CD8-positive, alpha-beta memory T cell (primary cell): ENCODE measurements at regions not wholly inside any gene's neighbourhood (a gene's known extent, or its start where the extent isn't known, plus 50 kb on each side); places are given as distances from the start of the nearest gene placed in this dataset.
"Not testable (repeated sequence)": the region's sequence is repeated elsewhere in the genome, so short reads cannot be mapped to it uniquely, and the experiment has no call there.

ENCODE experiments used
- CTCF ChIA-PET: fragments of 350-600 bp; sonication (Branson Sonifier 250); formaldehyde crosslinking; loops from one replicate; lab custom pipeline; 2021; ENCODE audit warnings: antibody characterized with exemption; lab: Charles Lee
- POLR2A ChIA-PET: fragments of 350-600 bp; sonication (Branson Sonifier 250); formaldehyde crosslinking; loops from one replicate; lab custom pipeline; 2021; ENCODE audit warnings: antibody characterized with exemption; lab: Charles Lee
- DNase-seq, 5 donors: peaks; one replicate each; pipeline versions ENCODE4 v3.0.0 to v3.0.0-alpha.2; 2020 to 2022; ENCODE audit warnings: mixed read lengths in 1 of 5
- H3K27ac ChIP-seq: one replicate; pipeline ENCODE4 v1.7.0; 2013; ENCODE audit warnings: low read depth, mild to moderate bottlenecking, low read length, moderate library complexity
- H3K27me3 ChIP-seq: 2 replicates; pipeline ENCODE4 v1.7.0; 2013; ENCODE audit warnings: low read length, mild to moderate bottlenecking; ENCODE audit not compliant: insufficient read depth, poor library complexity, severe bottlenecking
- H3K36me3 ChIP-seq: 2 replicates; pipeline ENCODE4 v1.7.0; 2013; ENCODE audit warnings: mild to moderate bottlenecking, low read length, moderate library complexity; ENCODE audit not compliant: insufficient read depth
- H3K4me1 ChIP-seq: 2 replicates; pipeline ENCODE4 v1.7.0; 2013; ENCODE audit warnings: mild to moderate bottlenecking, low read length, moderate library complexity; ENCODE audit not compliant: insufficient read depth
- H3K4me3 ChIP-seq: 2 replicates; pipeline ENCODE4 v1.7.0; 2013; ENCODE audit warnings: mild to moderate bottlenecking, low read length
- H3K9me3 ChIP-seq: 2 replicates; pipeline ENCODE4 v1.7.0; 2013; ENCODE audit warnings: mild to moderate bottlenecking, low read length
- H3K27ac Mint-ChIP-seq, 8 donors: one replicate each; pipeline ENCODE4 v1.8.0; 2020 to 2021; ENCODE audit warnings: mixed read lengths in 8 of 8, mild to moderate bottlenecking in 6 of 8, inconsistent platforms in 3 of 8, moderate library complexity in 3 of 8
- H3K27me3 Mint-ChIP-seq, 2 donors: one replicate each; pipeline ENCODE4 v1.8.0; 2020 to 2021; ENCODE audit warnings: mixed read lengths in 2 of 2, mild to moderate bottlenecking in 1 of 2, moderate library complexity in 1 of 2
- H3K36me3 Mint-ChIP-seq, 3 donors: one replicate each; pipeline ENCODE4 v1.8.0; 2020 to 2021; ENCODE audit warnings: mixed read lengths in 3 of 3, inconsistent platforms in 1 of 3, mild to moderate bottlenecking in 1 of 3
- H3K4me1 Mint-ChIP-seq, 3 donors: one replicate each; pipeline ENCODE4 v1.8.0; 2020 to 2021; ENCODE audit warnings: mixed read lengths in 3 of 3, inconsistent platforms in 1 of 3, mild to moderate bottlenecking in 1 of 3
- H3K4me3 Mint-ChIP-seq, 7 donors: one replicate each; pipeline ENCODE4 v1.8.0; 2020 to 2021; ENCODE audit warnings: mixed read lengths in 7 of 7, mild to moderate bottlenecking in 6 of 7, moderate library complexity in 4 of 7, inconsistent platforms in 2 of 7
- H3K9me3 Mint-ChIP-seq, 5 donors: one replicate each; pipeline ENCODE4 v1.8.0; 2020 to 2022; ENCODE audit warnings: mixed read lengths in 5 of 5, mild to moderate bottlenecking in 3 of 5, moderate library complexity in 2 of 5, inconsistent platforms in 1 of 5

- ChIA-PET POLR2A (no interaction called here), CTCF (no interaction called here)
- no peaks in the 10 kb centered on the region for H3K4me1 Mint-ChIP-seq
- peaks cover 0 to 14% (median 3%) of the 10 kb centered on the region in 5 donors for H3K9me3 Mint-ChIP-seq
- H3K27ac Mint-ChIP-seq, result no peak overlapping the region
- H3K36me3 Mint-ChIP-seq, result no peaks in the 10 kb centered on the region
- Histone ChIP-seq H3K27me3 (no peaks in the 10 kb centered on the region), H3K4me3 (no peak overlapping the region), H3K27ac (no peak overlapping the region), H3K36me3 (no peaks in the 10 kb centered on the region), H3K4me1 (no peaks in the 10 kb centered on the region), H3K9me3 (no peaks in the 10 kb centered on the region)
- no peak overlapping the region for H3K4me3 Mint-ChIP-seq
- no peak for DNase-seq
- H3K27me3 Mint-ChIP-seq, result peaks cover 0 to 3% of the 10 kb centered on the region in 2 donors
Measured at GRCh38 chr9:82131072-82131471, 142.5 kb downstream of the SPATA31D1 start.

GRCh38 chr9:82132024-82132423 lies 143.5 kb downstream of the SPATA31D1 start:
- Histone ChIP-seq H3K27ac (no peak overlapping the region), H3K9me3 (no peaks in the 10 kb centered on the region), H3K27me3 (no peaks in the 10 kb centered on the region), H3K36me3 (no peaks in the 10 kb centered on the region), H3K4me1 (no peaks in the 10 kb centered on the region), H3K4me3 (no peak overlapping the region)
- Mint-ChIP-seq H3K36me3 (no peaks in the 10 kb centered on the region), H3K9me3 (peaks cover 0 to 14% (median 3%) of the 10 kb centered on the region in 5 donors), H3K4me3 (no peak overlapping the region), H3K27ac (no peak overlapping the region), H3K4me1 (no peaks in the 10 kb centered on the region), H3K27me3 (peaks cover 0 to 3% of the 10 kb centered on the region in 2 donors)
- CTCF ChIA-PET, result no interaction called here
- no peak for DNase-seq
- POLR2A ChIA-PET, result no interaction called here

GRCh38 chr9:82134010-82134409 lies 145.4 kb downstream of the SPATA31D1 start:
- Mint-ChIP-seq H3K4me1 (no peaks in the 10 kb centered on the region), H3K27me3 (peaks cover 0 to 3% of the 10 kb centered on the region in 2 donors), H3K36me3 (no peaks in the 10 kb centered on the region), H3K4me3 (no peak overlapping the region), H3K27ac (no peak overlapping the region), H3K9me3 (peaks cover 0 to 14% (median 3%) of the 10 kb centered on the region in 5 donors)
- no peaks in the 10 kb centered on the region for H3K9me3 ChIP-seq
- H3K27ac ChIP-seq, result no peak overlapping the region
- DNase-seq, result no peak
- POLR2A ChIA-PET, result interaction anchor here (0.7 kb wide), 1 partner anchor 140 kb away, joined by 3 read pairs; no protein-coding TSS in a partner anchor
- no peak overlapping the region for H3K4me3 ChIP-seq
- no peaks in the 10 kb centered on the region for H3K36me3 ChIP-seq
- H3K4me1 ChIP-seq, result no peaks in the 10 kb centered on the region
- CTCF ChIA-PET, result no interaction called here
- no peaks in the 10 kb centered on the region for H3K27me3 ChIP-seq

GRCh38 chr9:82135106-82135505 lies 146.5 kb downstream of the SPATA31D1 start:
- no peak overlapping the region for H3K4me3 Mint-ChIP-seq
- ChIA-PET POLR2A (no interaction called here), CTCF (no interaction called here)
- Histone ChIP-seq H3K4me3 (no peak overlapping the region), H3K4me1 (no peaks in the 10 kb centered on the region), H3K27ac (no peak overlapping the region), H3K9me3 (no peaks in the 10 kb centered on the region), H3K36me3 (no peaks in the 10 kb centered on the region), H3K27me3 (no peaks in the 10 kb centered on the region)
- no peak overlapping the region for H3K27ac Mint-ChIP-seq
- H3K9me3 Mint-ChIP-seq, result peaks cover 0 to 18% (median 2%) of the 10 kb centered on the region in 5 donors
- H3K4me1 Mint-ChIP-seq, result no peaks in the 10 kb centered on the region
- no peaks in the 10 kb centered on the region for H3K36me3 Mint-ChIP-seq
- peaks cover 0 to 3% of the 10 kb centered on the region in 2 donors for H3K27me3 Mint-ChIP-seq
- DNase-seq, result no peak

- H3K4me3 ChIP-seq, POLR2A ChIA-PET, H3K4me1 Mint-ChIP-seq, H3K27me3 Mint-ChIP-seq, DNase-seq, H3K27me3 ChIP-seq, H3K27ac ChIP-seq, H3K27ac Mint-ChIP-seq, CTCF ChIA-PET, H3K4me3 Mint-ChIP-seq, H3K9me3 ChIP-seq, H3K36me3 ChIP-seq, H3K4me1 ChIP-seq, H3K36me3 Mint-ChIP-seq: not testable (repeated sequence)
- peaks cover 0 to 15% (median 2%) of the 10 kb centered on the region in 5 donors for H3K9me3 Mint-ChIP-seq
Measured at GRCh38 chr9:82138081-82138480, 149.5 kb downstream of the SPATA31D1 start.

GRCh38 chr9:82140471-82140870 lies 151.9 kb downstream of the SPATA31D1 start:
- H3K36me3 Mint-ChIP-seq, result no peaks in the 10 kb centered on the region
- Histone ChIP-seq H3K4me3 (no peak overlapping the region), H3K27ac (no peak overlapping the region), H3K36me3 (no peaks in the 10 kb centered on the region), H3K4me1 (no peaks in the 10 kb centered on the region), H3K9me3 (no peaks in the 10 kb centered on the region), H3K27me3 (no peaks in the 10 kb centered on the region)
- peaks cover 0 to 15% (median 3%) of the 10 kb centered on the region in 5 donors for H3K9me3 Mint-ChIP-seq
- POLR2A ChIA-PET, result no interaction called here
- H3K4me1 Mint-ChIP-seq, result no peaks in the 10 kb centered on the region
- no peak for DNase-seq
- H3K4me3 Mint-ChIP-seq, result no peak overlapping the region
- no peak overlapping the region for H3K27ac Mint-ChIP-seq
- CTCF ChIA-PET, result no interaction called here
- no peaks in the 10 kb centered on the region for H3K27me3 Mint-ChIP-seq

- CTCF ChIA-PET, result no interaction called here
- Mint-ChIP-seq H3K4me1 (no peaks in the 10 kb centered on the region), H3K27me3 (no peaks in the 10 kb centered on the region), H3K36me3 (no peaks in the 10 kb centered on the region), H3K9me3 (peaks cover 2 to 18% (median 3%) of the 10 kb centered on the region in 5 donors), H3K4me3 (no peak overlapping the region), H3K27ac (no peak overlapping the region)
- Histone ChIP-seq H3K36me3 (no peaks in the 10 kb centered on the region), H3K4me3 (no peak overlapping the region), H3K4me1 (no peaks in the 10 kb centered on the region), H3K9me3 (no peaks in the 10 kb centered on the region), H3K27me3 (no peaks in the 10 kb centered on the region), H3K27ac (no peak overlapping the region)
- POLR2A ChIA-PET, result no interaction called here
- DNase-seq, result no peak
Measured at GRCh38 chr9:82144803-82145202, 156.2 kb downstream of the SPATA31D1 start.

- Mint-ChIP-seq H3K4me1 (no peaks in the 10 kb centered on the region), H3K27me3 (no peaks in the 10 kb centered on the region), H3K27ac (no peak overlapping the region), H3K36me3 (no peaks in the 10 kb centered on the region), H3K4me3 (no peak overlapping the region), H3K9me3 (peaks cover 0 to 30% (median 3%) of the 10 kb centered on the region in 5 donors)
- CTCF ChIA-PET, result no interaction called here
- POLR2A ChIA-PET, result no interaction called here
- Histone ChIP-seq H3K36me3 (no peaks in the 10 kb centered on the region), H3K27ac (no peak overlapping the region), H3K4me1 (no peaks in the 10 kb centered on the region), H3K4me3 (no peak overlapping the region), H3K9me3 (no peaks in the 10 kb centered on the region), H3K27me3 (no peaks in the 10 kb centered on the region)
- DNase-seq, result no peak
Measured at GRCh38 chr9:82146677-82147076, 158.1 kb downstream of the SPATA31D1 start.
